Left ventricle myocardium inferior (tissue), 1 donor: ENCODE measurements at regions not wholly inside any gene's neighbourhood (a gene's known extent, or its start where the extent isn't known, plus 50 kb on each side); places are given as distances from the start of the nearest gene placed in this dataset.
"Not testable (repeated sequence)": the region's sequence is repeated elsewhere in the genome, so short reads cannot be mapped to it uniquely, and the experiment has no call there.

Experiments
- DNase-seq: peaks from one replicate; pipeline ENCODE4 v3.0.0-alpha.2; 2020
- H3K27ac ChIP-seq: fragments of 200-600 bp; replicated peaks from 2 replicates; pipeline ENCODE4 v1.8.0; 2021
- H3K27me3 ChIP-seq: fragments of 200-600 bp; 2 replicates; pipeline ENCODE4 v1.8.0; 2021; ENCODE audit warnings: low read depth
- H3K36me3 ChIP-seq: fragments of 200-600 bp; 2 replicates; pipeline ENCODE4 v1.8.0; 2021
- H3K4me1 ChIP-seq: fragments of 200-600 bp; 2 replicates; pipeline ENCODE4 v1.8.0; 2021
- H3K4me3 ChIP-seq: fragments of 200-600 bp; 2 replicates; pipeline ENCODE4 v1.8.0; 2021; ENCODE audit warnings: mild to moderate bottlenecking, moderate library complexity
- H3K9me3 ChIP-seq: fragments of 200-600 bp; replicated peaks from 2 replicates; pipeline ENCODE4 v1.8.0; 2021
- intact Hi-C: fragments of 100-400 bp; cut with micrococcal nuclease; formaldehyde crosslinking; loops from one replicate; pipeline ENCODE4 v1.11.0; 2022
- TF ChIP-seq, protein P1 (sequence below): fragments of 200-600 bp; IDR thresholded peaks from 2 replicates; pipeline ENCODE4 v1.8.0; 2021; ENCODE audit warnings: antibody characterized with exemption, mild to moderate bottlenecking, borderline replicate concordance
- donor health status: DM: no; HTN: yes; CAD: no; lungs with severe emphysema.

DNA sequence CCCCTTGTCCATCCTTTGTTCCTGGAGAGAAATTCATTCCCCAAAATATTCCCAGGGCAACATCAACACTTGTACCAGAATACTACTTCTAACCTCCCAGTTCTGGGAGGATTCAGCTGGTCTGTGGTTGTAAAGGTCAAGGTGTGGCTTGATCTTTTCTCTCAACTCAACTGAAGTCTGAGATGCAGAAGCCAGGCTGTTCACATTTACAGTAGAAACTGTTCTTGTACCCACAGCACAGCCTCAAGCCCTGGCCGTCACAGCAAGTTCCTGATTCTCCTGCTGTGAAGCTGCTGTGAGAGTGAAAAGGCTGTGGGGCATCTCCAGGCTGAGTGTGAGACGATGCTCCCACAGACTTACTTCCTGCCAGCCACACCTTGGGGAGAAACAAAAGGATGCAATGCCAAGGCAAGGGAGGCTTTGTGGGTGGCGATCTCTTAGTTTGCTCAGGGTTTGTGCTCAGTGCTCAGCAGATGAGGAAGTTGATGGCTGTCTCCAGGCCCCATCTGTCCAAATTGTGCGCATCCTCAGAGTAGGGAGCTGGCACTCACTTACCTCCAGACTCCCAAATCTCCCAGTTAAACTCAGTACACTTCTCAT is 143.9 kb upstream of the FOXA2 start:
- TF ChIP-seq, protein P1, sequence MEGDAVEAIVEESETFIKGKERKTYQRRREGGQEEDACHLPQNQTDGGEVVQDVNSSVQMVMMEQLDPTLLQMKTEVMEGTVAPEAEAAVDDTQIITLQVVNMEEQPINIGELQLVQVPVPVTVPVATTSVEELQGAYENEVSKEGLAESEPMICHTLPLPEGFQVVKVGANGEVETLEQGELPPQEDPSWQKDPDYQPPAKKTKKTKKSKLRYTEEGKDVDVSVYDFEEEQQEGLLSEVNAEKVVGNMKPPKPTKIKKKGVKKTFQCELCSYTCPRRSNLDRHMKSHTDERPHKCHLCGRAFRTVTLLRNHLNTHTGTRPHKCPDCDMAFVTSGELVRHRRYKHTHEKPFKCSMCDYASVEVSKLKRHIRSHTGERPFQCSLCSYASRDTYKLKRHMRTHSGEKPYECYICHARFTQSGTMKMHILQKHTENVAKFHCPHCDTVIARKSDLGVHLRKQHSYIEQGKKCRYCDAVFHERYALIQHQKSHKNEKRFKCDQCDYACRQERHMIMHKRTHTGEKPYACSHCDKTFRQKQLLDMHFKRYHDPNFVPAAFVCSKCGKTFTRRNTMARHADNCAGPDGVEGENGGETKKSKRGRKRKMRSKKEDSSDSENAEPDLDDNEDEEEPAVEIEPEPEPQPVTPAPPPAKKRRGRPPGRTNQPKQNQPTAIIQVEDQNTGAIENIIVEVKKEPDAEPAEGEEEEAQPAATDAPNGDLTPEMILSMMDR, result no peak
- intact Hi-C loops, result no loop called here
- H3K4me3 ChIP-seq, result no peak overlapping the region
- H3K27me3 ChIP-seq, result peaks cover 12% of the 10 kb centered on the region
- H3K4me1 ChIP-seq, result peaks cover 10% of the 10 kb centered on the region
- no peaks in the 10 kb centered on the region for H3K36me3 ChIP-seq
- no peak for DNase-seq
- H3K27ac ChIP-seq, result no peak overlapping the region
- no peaks in the 10 kb centered on the region for H3K9me3 ChIP-seq

DNA sequence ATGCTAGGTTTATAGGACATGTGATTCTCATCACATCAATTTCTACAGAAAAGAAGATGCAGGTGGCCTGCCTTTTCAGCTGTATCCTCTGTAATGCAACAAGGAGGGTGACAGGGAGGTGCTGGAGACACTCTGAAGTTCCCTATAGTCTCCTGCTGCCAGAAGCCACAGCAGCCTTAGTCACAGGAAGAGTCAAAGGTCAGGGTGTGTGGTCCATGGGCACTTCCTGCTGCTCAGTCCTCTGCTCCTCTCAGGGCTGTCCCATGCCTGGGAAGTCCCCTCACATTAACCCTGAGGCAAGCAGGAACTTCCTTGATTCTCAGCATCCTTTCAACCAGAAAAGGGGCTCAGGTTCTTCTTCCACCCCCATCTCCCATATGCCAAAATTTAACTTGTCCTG is 144.8 kb upstream of the FOXA2 start:
- H3K36me3 ChIP-seq, result no peaks in the 10 kb centered on the region
- H3K4me1 ChIP-seq, result peaks cover 5% of the 10 kb centered on the region
- peaks cover 17% of the 10 kb centered on the region for H3K27me3 ChIP-seq
- H3K27ac ChIP-seq, result no peak overlapping the region
- intact Hi-C loops, result no loop called here
- no peak for DNase-seq
- TF ChIP-seq, protein P1, result no peak
- H3K4me3 ChIP-seq, result no peak overlapping the region
- no peaks in the 10 kb centered on the region for H3K9me3 ChIP-seq

DNA sequence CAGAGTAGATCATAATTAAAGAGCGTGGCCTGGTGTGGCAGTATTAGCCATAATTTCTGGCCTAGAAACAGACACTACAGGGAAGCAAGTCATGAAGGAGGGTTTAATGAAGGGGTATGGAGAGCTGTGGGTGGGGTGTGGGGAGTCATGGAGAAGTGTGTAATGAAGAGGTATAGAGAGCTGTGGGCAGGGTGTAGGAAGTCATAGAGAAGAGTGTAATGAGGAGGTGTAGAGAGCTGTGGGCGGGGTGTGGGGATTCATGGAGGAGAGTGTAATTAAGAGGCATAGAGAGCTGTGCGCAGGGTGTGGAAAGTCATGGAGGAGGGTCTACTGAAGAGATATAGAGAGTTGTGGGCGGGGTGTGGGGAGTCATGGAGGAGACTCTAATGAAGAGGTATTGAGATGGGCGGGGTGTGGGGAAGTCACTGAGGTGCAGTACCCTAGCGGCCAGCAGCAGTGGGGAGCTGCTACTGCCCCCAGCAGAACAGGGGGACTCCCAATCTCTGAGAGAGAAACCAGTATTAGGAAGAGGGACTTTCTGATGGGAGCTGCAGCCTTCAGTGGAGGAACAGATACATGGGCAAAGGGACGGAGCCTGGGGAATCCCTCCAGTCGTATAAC is 145.4 kb upstream of the FOXA2 start:
- TF ChIP-seq, protein P1, result no peak
- Histone ChIP-seq H3K9me3 (no peaks in the 10 kb centered on the region), H3K4me1 (no peaks in the 10 kb centered on the region), H3K4me3 (no peak overlapping the region), H3K27me3 (peaks cover 17% of the 10 kb centered on the region), H3K36me3 (no peaks in the 10 kb centered on the region), H3K27ac (no peak overlapping the region)
- intact Hi-C loops, result no loop called here
- no peak for DNase-seq

DNA sequence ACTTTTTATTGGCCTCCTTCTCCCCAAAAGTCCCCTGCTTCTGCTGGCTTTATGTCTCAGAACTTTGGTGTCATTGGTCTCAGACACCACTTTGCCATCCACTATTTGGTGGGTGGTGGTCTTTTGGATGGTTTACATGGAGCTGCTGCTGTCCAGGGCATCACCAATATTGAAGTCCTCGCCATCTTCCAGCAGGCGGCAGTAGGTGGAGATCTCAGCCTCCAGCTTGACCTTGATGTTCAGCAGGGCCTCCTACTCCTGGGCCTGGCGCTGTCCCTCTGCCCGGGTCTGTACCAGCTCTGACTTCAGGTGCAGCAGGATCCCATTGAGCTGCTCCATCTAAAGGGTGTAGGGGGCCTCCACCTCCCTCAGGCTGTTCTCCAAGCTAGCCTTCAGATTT is 148.4 kb upstream of the FOXA2 start:
- intact Hi-C loops, result no loop called here
- no peaks in the 10 kb centered on the region for H3K36me3 ChIP-seq
- TF ChIP-seq, protein P1, result no peak
- H3K9me3 ChIP-seq, result no peaks in the 10 kb centered on the region
- H3K4me3 ChIP-seq, result no peak overlapping the region
- H3K27me3 ChIP-seq, result peaks cover 17% of the 10 kb centered on the region
- no peaks in the 10 kb centered on the region for H3K4me1 ChIP-seq
- no peak for DNase-seq
- no peak overlapping the region for H3K27ac ChIP-seq

DNA sequence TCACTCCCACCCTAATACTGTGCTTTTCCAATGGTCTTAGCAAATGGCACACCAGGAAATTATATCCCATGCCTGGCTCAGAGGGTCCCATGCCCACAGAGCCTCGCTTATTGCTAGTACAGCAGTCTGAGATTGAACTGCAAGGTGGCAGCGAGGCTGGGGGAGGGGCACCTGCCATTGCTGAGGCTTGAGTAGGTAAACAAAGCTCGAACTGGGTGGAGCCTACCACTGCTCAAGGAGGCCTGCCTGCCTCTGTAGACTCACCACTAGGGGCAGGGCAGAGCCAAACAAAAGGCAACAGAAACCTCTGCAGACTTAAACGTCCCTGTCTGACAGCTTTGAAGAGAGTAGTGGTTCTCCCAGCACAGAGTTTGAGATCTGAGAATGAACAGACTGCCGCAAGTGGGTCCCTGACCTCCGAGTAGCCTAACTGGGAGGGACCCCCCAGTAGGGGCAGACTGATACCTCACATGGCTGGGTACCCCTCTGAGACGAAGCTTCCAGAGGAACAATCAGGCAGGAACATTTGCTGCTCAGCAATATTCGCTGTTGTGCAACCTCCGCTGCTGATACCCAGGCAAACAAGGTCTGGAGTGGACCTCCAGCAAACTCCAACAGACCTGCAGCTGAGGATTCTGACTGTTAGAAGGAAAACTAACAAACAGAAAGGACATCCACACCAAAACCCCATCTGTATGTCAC is 150.7 kb upstream of the FOXA2 start:
- H3K27me3 ChIP-seq, result peaks cover 10% of the 10 kb centered on the region
- H3K9me3 ChIP-seq, H3K27ac ChIP-seq, intact Hi-C loops, H3K36me3 ChIP-seq, H3K4me1 ChIP-seq, DNase-seq, H3K4me3 ChIP-seq: not testable (repeated sequence)
- TF ChIP-seq, protein P1, result peak; percentile 54
